HUES64 (cell line): ENCODE measurements at regions not wholly inside any gene's neighbourhood (a gene's known extent, or its start where the extent isn't known, plus 50 kb on each side); places are given as distances from the start of the nearest gene placed in this dataset.

Experiments
- H3K27ac ChIP-seq: 2 replicates; pipeline ENCODE4 v1.7.0; 2013; ENCODE audit warnings: low read depth, low read length, inconsistent platforms
- H3K27me3 ChIP-seq: 2 replicates; pipeline ENCODE4 v1.6.1; 2013; ENCODE audit warnings: mild to moderate bottlenecking, low read length; ENCODE audit not compliant: insufficient read depth
- H3K36me3 ChIP-seq: 2 replicates; pipeline ENCODE4 v1.6.1; 2013; ENCODE audit warnings: mild to moderate bottlenecking, low read length; ENCODE audit not compliant: insufficient read depth
- H3K4me1 ChIP-seq: 2 replicates; pipeline ENCODE4 v1.6.1; 2013; ENCODE audit warnings: mild to moderate bottlenecking, low read length, moderate library complexity; ENCODE audit not compliant: insufficient read depth
- H3K4me3 ChIP-seq: 2 replicates; pipeline ENCODE4 v1.5.1; 2013; ENCODE audit warnings: mild to moderate bottlenecking, low read length, moderate library complexity
- H3K9ac ChIP-seq: 2 replicates; pipeline ENCODE4 v1.6.1; 2013; ENCODE audit warnings: mild to moderate bottlenecking, low read depth, low read length
- H3K9me3 ChIP-seq: 2 replicates; pipeline ENCODE4 v1.6.1; 2013; ENCODE audit warnings: low read depth, low read length; ENCODE audit not compliant: insufficient read depth
- WGBS: fragments of 150-250, 120-280 bp; methylation state at CpG from one replicate; pipeline ENCODE4 v1.1.7; 2013; ENCODE audit warnings: missing lambda C conversion rate; 5-methylcytosine and 5-hydroxymethylcytosine counted together

DNA sequence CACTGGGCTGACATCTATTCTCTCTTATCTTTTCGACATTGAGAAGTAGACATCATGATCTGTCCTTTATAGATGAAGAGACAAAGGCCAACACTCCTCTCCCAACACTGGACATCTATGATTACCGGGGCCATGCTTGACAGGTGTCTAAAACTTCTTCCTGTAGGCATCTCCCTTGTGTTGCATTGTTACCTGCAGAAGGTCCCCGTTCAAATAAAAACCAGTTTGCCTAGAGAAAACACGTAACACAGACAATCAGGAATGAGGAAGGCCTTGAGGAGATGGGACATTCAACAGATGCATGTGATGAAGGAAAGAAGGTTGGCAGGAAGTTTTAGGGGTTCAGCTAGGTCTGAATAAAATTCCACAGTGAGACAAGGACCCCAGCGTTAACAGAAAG lies 70.8 kb upstream of the ST8SIA3 start:
- 93% methylated on average over 5 of the region's 5 CpGs for WGBS
- H3K4me3 ChIP-seq, result no peak overlapping the region
- H3K9me3 ChIP-seq, result no peaks in the 10 kb centered on the region
- H3K36me3 ChIP-seq, result no peaks in the 10 kb centered on the region
- no peaks in the 10 kb centered on the region for H3K27me3 ChIP-seq
- H3K9ac ChIP-seq, result no peak overlapping the region
- H3K4me1 ChIP-seq, result peaks cover 6% of the 10 kb centered on the region
- no peak overlapping the region for H3K27ac ChIP-seq

DNA sequence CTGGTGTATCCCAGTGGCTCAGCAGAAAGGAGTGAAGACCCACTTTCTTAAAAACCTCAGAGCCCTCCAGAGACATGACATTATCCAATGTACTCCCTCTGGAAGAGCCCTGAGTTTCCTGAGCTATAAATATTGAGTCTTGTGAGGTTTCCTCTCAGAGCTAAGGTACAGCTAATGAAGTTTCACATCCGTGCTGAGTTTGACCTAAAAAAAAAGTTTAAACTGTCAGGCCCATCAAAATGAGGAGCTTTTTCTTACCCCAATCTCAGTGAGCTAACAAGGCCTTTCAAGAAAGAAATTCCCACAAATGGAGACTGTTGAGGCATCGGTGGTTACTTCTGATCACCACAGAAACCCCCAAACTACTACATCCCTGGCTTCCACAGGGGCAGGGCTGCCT lies 65.4 kb upstream of the ST8SIA3 start:
- Histone ChIP-seq H3K27me3 (no peaks in the 10 kb centered on the region), H3K27ac (no peak overlapping the region), H3K9me3 (peaks cover 5% of the 10 kb centered on the region; the same call in 1 of the 2 replicates), H3K36me3 (no peaks in the 10 kb centered on the region), H3K4me3 (no peak overlapping the region), H3K4me1 (no peaks in the 10 kb centered on the region), H3K9ac (no peak overlapping the region)
- 96% methylated on average over 2 of the region's 2 CpGs for WGBS

- WGBS, result 92% methylated on average over 2 of the region's 2 CpGs
- H3K4me1 ChIP-seq, result no peaks in the 10 kb centered on the region
- no peak overlapping the region for H3K27ac ChIP-seq
- no peak overlapping the region for H3K9ac ChIP-seq
- H3K27me3 ChIP-seq, result no peaks in the 10 kb centered on the region
- no peaks in the 10 kb centered on the region for H3K36me3 ChIP-seq
- H3K9me3 ChIP-seq, result peaks cover 5% of the 10 kb centered on the region; the same call in 1 of the 2 replicates
- H3K4me3 ChIP-seq, result no peak overlapping the region
These were observed 64.6 kb upstream of the ST8SIA3 start for GRCh38 chr18:57287766-57288165.

GRCh38 chr18:57294547-57294946 lies 57.8 kb upstream of the ST8SIA3 start:
- Histone ChIP-seq H3K4me3 (no peak overlapping the region), H3K4me1 (no peaks in the 10 kb centered on the region), H3K9me3 (no peaks in the 10 kb centered on the region), H3K36me3 (no peaks in the 10 kb centered on the region), H3K27ac (no peak overlapping the region), H3K27me3 (no peaks in the 10 kb centered on the region), H3K9ac (no peak overlapping the region)
- 67% methylated on average over 2 of the region's 2 CpGs for WGBS

DNA sequence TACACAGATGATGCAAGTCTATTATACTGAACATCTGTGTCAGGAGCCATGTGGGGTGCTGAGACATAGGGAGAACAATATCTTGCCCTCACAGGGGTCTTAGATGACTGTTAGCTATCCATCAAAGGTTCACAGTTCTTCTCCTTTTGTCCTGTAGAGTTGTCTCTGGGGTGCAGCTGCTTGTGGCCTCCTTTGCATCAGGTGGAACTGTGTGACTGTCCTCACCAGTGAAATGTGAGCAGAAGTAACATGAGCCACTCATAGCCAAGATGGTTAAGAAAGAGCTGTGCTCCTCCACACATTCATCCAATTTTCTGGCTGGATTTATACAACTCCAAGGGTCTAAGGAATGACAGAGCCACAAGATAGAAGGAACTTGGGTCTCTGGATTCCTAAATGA lies 56.0 kb upstream of the ST8SIA3 start:
- no peaks in the 10 kb centered on the region for H3K36me3 ChIP-seq
- H3K4me1 ChIP-seq, result no peaks in the 10 kb centered on the region
- no peaks in the 10 kb centered on the region for H3K27me3 ChIP-seq

DNA sequence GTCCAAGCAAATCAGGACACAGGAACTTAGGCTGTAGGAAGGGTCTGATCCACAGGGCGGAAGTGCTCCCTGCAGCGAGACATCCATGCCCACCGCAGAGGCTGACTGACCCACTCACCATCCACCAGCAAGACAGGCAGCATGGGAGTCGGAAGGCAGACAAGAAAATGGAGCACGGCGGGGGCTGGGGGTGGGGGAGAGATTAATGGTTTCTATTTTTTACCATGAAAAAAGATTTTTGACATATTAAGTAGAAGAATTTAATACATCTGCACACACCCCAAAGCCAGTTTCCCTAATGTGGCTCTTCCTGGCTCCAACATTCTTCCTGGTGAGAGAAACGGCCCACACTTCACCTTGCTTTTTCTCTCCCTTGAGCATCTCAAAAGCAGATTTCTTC lies 55.1 kb upstream of the ST8SIA3 start:
- Histone ChIP-seq H3K27ac (no peak overlapping the region), H3K36me3 (no peaks in the 10 kb centered on the region), H3K4me3 (no peak overlapping the region), H3K4me1 (peaks cover 5% of the 10 kb centered on the region; the same call in 1 of the 2 replicates), H3K27me3 (no peaks in the 10 kb centered on the region), H3K9ac (no peak overlapping the region), H3K9me3 (no peaks in the 10 kb centered on the region)
- WGBS, result 96% methylated on average over 5 of the region's 7 CpGs

More for the DNA sequence above, 56.0 kb upstream of the ST8SIA3 start:
- H3K9ac ChIP-seq, result no peak overlapping the region
- H3K27ac ChIP-seq, result no peak overlapping the region
- no peaks in the 10 kb centered on the region for H3K9me3 ChIP-seq
- no peak overlapping the region for H3K4me3 ChIP-seq

DNA sequence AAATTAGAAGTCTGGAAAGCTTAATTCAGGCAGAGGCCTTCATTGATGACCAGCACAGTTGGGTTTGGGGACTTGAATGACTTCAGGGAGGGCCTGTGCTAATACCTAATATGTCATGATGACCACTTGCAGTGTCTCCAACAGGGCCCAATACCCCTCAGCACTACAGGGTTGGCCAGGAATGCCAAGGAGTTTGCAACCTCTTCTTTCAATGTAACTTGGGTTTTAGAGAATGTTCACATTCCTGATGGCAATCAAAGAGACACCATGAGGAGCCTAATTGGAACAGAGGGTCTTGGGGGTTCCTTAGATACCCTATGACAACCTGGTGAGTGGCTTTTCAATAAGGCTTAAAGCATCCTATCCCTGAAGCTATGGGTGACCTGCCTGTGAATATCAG lies 52.4 kb upstream of the ST8SIA3 start:
- H3K36me3 ChIP-seq, result no peaks in the 10 kb centered on the region

GRCh38 chr18:57301573-57302559 lies 50.5 kb upstream of the ST8SIA3 start:
- no peaks in the 10 kb centered on the region for H3K27me3 ChIP-seq
- peaks cover 5% of the 10 kb centered on the region; the same call in 1 of the 2 replicates for H3K4me1 ChIP-seq
- no peaks in the 10 kb centered on the region for H3K9me3 ChIP-seq
- WGBS, result 65% methylated on average over 11 of the region's 11 CpGs
- no peak overlapping the region for H3K4me3 ChIP-seq
- H3K9ac ChIP-seq, result no peak overlapping the region
- H3K27ac ChIP-seq, result no peak overlapping the region
- no peaks in the 10 kb centered on the region for H3K36me3 ChIP-seq

More for the DNA sequence above, 52.4 kb upstream of the ST8SIA3 start:
- Histone ChIP-seq H3K27ac (no peak overlapping the region), H3K4me3 (no peak overlapping the region), H3K9ac (no peak overlapping the region), H3K9me3 (no peaks in the 10 kb centered on the region), H3K4me1 (peaks cover 5% of the 10 kb centered on the region; the same call in 1 of the 2 replicates), H3K27me3 (no peaks in the 10 kb centered on the region)
